ENCODE measurements at regions not wholly inside any gene's neighbourhood (a gene's known extent, or its start where the extent isn't known, plus 50 kb on each side); places are given as distances from the start of the nearest gene placed in this dataset.

DNA sequence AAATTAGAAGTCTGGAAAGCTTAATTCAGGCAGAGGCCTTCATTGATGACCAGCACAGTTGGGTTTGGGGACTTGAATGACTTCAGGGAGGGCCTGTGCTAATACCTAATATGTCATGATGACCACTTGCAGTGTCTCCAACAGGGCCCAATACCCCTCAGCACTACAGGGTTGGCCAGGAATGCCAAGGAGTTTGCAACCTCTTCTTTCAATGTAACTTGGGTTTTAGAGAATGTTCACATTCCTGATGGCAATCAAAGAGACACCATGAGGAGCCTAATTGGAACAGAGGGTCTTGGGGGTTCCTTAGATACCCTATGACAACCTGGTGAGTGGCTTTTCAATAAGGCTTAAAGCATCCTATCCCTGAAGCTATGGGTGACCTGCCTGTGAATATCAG lies 52.4 kb upstream of the ST8SIA3 start:
- H3K4me3 Mint-ChIP-seq (ENCODE audit: unreplicated experiment): no peak overlapping the region
- DNase-seq: no peak
- H3K27me3 Mint-ChIP-seq (ENCODE audit: unreplicated experiment): peaks cover 4% of the 10 kb centered on the region
- no peak overlapping the region for H3K27ac Mint-ChIP-seq (ENCODE audit: unreplicated experiment)
- TF ChIP-seq CTCF (IDR thresholded peaks at IDR 0.05; ENCODE audit: partially characterized antibody, unreplicated experiment): no peak
- H3K36me3 Mint-ChIP-seq (ENCODE audit: unreplicated experiment): no peaks in the 10 kb centered on the region
- H3K9me3 Mint-ChIP-seq (ENCODE audit: unreplicated experiment): peaks cover 7% of the 10 kb centered on the region
- H3K4me1 Mint-ChIP-seq (ENCODE audit: low read depth, unreplicated experiment): peaks cover 16% of the 10 kb centered on the region

DNA sequence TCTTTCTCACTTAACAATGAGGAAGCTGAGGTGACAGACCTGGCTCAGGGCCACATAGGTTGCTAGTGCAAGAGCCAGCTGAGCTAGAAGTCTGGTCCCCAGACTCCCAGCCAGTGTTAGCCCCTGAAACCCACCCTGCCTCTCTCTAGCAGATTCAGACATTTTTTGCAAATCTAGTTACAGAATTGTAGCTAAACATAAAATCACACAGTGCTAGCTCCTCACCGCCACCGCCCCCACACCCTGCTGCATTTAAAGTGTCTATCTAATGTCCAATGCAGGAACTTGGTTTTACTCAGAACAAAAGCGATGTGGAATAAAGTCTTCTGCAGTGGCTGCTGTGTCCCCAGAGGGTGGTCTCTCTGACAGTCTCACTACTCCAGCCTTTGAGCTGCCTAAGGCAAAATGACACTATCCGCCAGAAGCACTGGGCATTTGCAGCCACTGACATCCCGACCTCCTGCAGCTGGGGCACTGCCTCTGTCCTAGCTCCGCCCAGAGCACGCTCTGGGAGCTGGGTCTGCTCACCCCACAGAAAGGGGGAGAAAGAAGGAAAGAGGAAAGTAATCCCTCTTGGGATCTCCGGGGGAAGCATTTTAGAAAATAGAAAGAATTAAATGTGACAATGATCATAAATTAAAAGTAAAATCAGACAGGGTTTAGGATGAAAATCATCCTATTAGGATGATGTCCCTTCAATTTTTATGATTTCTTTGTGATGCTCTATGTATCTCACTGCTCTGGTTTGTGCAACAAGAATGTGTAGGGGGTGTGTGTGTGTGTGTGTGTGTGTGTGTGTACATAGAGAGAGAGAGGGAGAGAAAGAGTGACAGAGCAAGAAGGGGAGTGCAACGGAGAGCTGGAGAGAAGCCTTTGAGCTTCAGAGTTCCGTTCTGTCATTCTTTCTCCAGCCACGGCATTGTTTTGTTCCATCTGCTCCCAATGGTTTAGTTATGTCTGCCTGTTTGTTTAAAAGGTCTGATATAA lies 50.5 kb upstream of the ST8SIA3 start:
- DNase-seq: peak; percentile 48
- H3K27ac Mint-ChIP-seq (ENCODE audit: unreplicated experiment): peak overlapping the region; percentile 75
- H3K9me3 Mint-ChIP-seq (ENCODE audit: unreplicated experiment): peaks cover 10% of the 10 kb centered on the region
- no peak for TF ChIP-seq CTCF (IDR thresholded peaks at IDR 0.05; ENCODE audit: partially characterized antibody, unreplicated experiment)
- H3K27me3 Mint-ChIP-seq (ENCODE audit: unreplicated experiment): peaks cover 4% of the 10 kb centered on the region
- peaks cover 23% of the 10 kb centered on the region for H3K4me1 Mint-ChIP-seq (ENCODE audit: low read depth, unreplicated experiment)
- peak overlapping the region; percentile 63 for H3K4me3 Mint-ChIP-seq (ENCODE audit: unreplicated experiment)
- no peaks in the 10 kb centered on the region for H3K36me3 Mint-ChIP-seq (ENCODE audit: unreplicated experiment)

All from glutamatergic neuron (in vitro differentiated cells).